ENCODE measurements at regions not wholly inside any gene's neighbourhood (a gene's known extent, or its start where the extent isn't known, plus 50 kb on each side); places are given as distances from the start of the nearest gene placed in this dataset.

- H3K27me3 ChIP-seq = peaks cover 0 to 38% (median 0%) of the 10 kb centered on the region in 4 donors
- no peaks in the 10 kb centered on the region for H3K4me1 ChIP-seq
- no peaks in the 10 kb centered on the region for H3K36me3 ChIP-seq
- intact Hi-C loops (cut with DNase I) = no loop called here
- no peak overlapping the region for H3K4me3 ChIP-seq
- no peak for DNase-seq
- H3K9me3 ChIP-seq = peaks cover 0 to 14% (median 6%) of the 10 kb centered on the region in 3 donors
- 73 to 77% methylated on average over 3 of the region's 3 CpGs for WGBS, 2 donors
- TF ChIP-seq, protein P1, sequence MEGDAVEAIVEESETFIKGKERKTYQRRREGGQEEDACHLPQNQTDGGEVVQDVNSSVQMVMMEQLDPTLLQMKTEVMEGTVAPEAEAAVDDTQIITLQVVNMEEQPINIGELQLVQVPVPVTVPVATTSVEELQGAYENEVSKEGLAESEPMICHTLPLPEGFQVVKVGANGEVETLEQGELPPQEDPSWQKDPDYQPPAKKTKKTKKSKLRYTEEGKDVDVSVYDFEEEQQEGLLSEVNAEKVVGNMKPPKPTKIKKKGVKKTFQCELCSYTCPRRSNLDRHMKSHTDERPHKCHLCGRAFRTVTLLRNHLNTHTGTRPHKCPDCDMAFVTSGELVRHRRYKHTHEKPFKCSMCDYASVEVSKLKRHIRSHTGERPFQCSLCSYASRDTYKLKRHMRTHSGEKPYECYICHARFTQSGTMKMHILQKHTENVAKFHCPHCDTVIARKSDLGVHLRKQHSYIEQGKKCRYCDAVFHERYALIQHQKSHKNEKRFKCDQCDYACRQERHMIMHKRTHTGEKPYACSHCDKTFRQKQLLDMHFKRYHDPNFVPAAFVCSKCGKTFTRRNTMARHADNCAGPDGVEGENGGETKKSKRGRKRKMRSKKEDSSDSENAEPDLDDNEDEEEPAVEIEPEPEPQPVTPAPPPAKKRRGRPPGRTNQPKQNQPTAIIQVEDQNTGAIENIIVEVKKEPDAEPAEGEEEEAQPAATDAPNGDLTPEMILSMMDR (IDR thresholded peaks at IDR 0.05) = no peak
- no peak for TF ChIP-seq POLR2A (IDR thresholded peaks at IDR 0.05)
- H3K27ac ChIP-seq = no peak overlapping the region
These were observed 51.5 kb upstream of the MNX1 start for GRCh38 chr7:157061979-157062378.

DNA sequence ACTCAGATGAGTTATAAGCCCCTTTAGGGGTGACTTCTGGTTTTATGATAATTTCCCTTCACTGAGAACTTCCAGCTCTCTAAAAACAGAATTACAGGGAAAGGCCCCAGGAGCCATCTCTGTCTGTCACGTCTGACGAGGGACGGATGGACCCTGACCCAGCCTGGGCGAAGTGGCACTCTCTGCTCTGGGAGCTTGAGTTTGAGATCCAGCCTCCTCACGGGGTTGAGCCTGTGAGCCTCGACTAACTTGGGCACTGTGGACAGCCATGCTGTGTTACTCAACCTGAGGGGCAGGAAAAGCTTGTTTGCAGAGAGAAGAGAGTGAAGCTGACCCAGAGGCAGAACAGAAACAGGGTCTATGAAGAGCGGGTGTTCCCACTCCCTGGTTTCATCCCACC is 54.6 kb upstream of the MNX1 start:
- intact Hi-C loops (cut with DNase I) = no loop called here

DNA sequence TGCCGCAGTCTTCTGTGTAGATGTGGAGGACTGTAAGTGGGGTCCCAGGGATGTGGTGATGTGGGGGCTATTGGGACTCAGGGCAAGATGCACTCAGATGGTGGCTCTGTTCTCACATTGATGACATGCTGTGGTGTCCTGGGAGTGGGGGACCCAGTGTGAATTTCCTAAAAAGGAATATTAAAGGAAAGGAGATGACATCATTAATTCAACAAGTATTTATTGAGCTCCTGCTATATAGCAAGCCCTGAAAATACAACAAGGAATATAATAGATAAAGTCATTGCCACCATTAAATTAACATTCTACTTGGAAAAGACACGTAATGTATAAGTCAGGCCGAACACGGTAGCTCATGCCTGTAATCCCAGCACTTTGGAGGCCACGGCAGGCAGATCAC is 61.9 kb upstream of the MNX1 start:
- Histone ChIP-seq H3K4me3 (no peak overlapping the region), H3K4me1 (no peaks in the 10 kb centered on the region), H3K27ac (no peak overlapping the region), H3K27me3 (peaks cover 0 to 57% (median 0%) of the 10 kb centered on the region in 4 donors), H3K9me3 (no peaks in the 10 kb centered on the region), H3K36me3 (no peaks in the 10 kb centered on the region)
- TF ChIP-seq, protein P1 (IDR thresholded peaks at IDR 0.05) = no peak
- no peak for TF ChIP-seq POLR2A (IDR thresholded peaks at IDR 0.05)
- DNase-seq = no peak
- intact Hi-C loops (cut with DNase I) = no loop called here
- 88 to 96% methylated on average over 4 to 5 of the region's 5 CpGs for WGBS, 2 donors

More for the DNA sequence above, 54.6 kb upstream of the MNX1 start:
- Histone ChIP-seq H3K36me3 (no peaks in the 10 kb centered on the region), H3K27ac (no peak overlapping the region), H3K9me3 (peaks cover 0 to 14% (median 6%) of the 10 kb centered on the region in 3 donors), H3K27me3 (peaks cover 0 to 16% (median 0%) of the 10 kb centered on the region in 4 donors), H3K4me3 (no peak overlapping the region), H3K4me1 (no peaks in the 10 kb centered on the region)
- no peak for TF ChIP-seq POLR2A (IDR thresholded peaks at IDR 0.05)
- TF ChIP-seq, protein P1 (IDR thresholded peaks at IDR 0.05) = no peak
- WGBS, 2 donors = 92 to 100% methylated on average over 1 to 7 of the region's 7 CpGs
- DNase-seq = no peak

GRCh38 chr7:157073335-157073734 is 62.9 kb upstream of the MNX1 start:
- no peak for DNase-seq
- peaks cover 0 to 67% (median 0%) of the 10 kb centered on the region in 4 donors for H3K27me3 ChIP-seq
- H3K27ac ChIP-seq = no peak overlapping the region
- peaks cover 0 to 5% (median 0%) of the 10 kb centered on the region in 3 donors for H3K4me1 ChIP-seq
- H3K4me3 ChIP-seq = no peak overlapping the region
- TF ChIP-seq, protein P1 (IDR thresholded peaks at IDR 0.05) = no peak
- TF ChIP-seq POLR2A (IDR thresholded peaks at IDR 0.05) = no peak
- WGBS, 2 donors = 64 to 94% methylated on average over 2 to 3 of the region's 3 CpGs
- intact Hi-C loops (cut with DNase I) = no loop called here
- no peaks in the 10 kb centered on the region for H3K9me3 ChIP-seq
- no peaks in the 10 kb centered on the region for H3K36me3 ChIP-seq

DNA sequence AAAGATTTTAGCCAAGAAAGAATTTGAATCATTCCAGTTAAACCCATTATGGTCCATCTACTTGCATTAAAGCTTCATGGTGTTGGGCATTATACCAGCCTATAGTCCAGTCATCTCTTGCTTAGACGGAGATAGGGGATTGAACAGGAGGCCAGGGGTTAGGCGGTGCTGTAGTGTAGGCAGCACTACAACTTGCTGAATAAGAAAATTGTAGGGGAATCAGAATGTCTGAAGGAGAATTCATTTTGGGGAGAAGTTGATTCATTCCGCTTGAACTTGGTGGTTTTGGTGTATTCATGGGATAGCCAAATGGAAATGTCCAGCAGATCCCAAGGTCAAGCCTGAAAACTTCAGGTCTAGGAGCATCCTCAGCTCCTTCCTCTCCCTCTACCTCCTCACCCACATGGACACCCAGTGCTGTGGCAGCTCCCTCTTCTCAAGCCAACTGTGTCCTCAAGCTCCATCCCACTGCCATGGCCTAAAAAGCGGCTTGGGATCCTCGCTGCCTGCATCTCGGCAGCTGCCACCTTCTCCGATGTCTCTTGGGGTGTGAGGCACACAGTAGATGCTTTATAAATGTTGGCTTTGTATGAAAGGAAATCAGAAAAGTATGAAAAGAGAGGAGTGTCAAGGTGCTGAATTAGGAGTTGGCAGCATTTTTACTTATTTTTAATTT is 63.6 kb upstream of the MNX1 start:
- intact Hi-C loops (cut with DNase I) = no loop called here
- 83 to 94% methylated on average over 6 to 7 of the region's 7 CpGs for WGBS, 2 donors

More for the DNA sequence above, 63.6 kb upstream of the MNX1 start:
- TF ChIP-seq POLR2A (IDR thresholded peaks at IDR 0.05) = no peak
- TF ChIP-seq, protein P1 (IDR thresholded peaks at IDR 0.05) = no peak
- Histone ChIP-seq H3K4me1 (peaks cover 0 to 7% (median 0%) of the 10 kb centered on the region in 3 donors), H3K27ac (no peak overlapping the region), H3K27me3 (peaks cover 0 to 74% (median 0%) of the 10 kb centered on the region in 4 donors), H3K9me3 (no peaks in the 10 kb centered on the region), H3K36me3 (no peaks in the 10 kb centered on the region), H3K4me3 (no peak overlapping the region)
- no peak for DNase-seq
